ENCODE measurements at regions not wholly inside any gene's neighbourhood (a gene's known extent, or its start where the extent isn't known, plus 50 kb on each side); places are given as distances from the start of the nearest gene placed in this dataset.
"Not testable (repeated sequence)": the region's sequence is repeated elsewhere in the genome, so short reads cannot be mapped to it uniquely, and the experiment has no call there.

DNA sequence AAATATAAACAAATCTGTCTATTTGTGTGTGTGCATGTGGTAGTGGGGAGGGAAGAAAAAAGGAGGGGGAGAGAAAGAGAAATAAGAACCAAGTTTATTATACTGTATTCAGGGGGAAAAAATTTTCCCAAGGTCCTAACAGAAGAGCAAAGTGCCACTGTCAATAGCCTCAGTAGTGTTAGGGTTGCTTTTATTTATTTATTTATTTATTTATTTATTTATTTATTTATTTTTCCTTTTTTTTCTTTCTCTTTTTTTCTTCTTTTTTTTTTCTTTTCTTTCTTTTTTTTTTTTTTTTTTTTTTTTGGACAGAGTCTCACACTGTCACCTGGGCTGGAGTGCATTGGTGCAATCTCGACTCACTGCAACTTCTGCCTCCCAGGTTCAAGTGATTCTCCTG lies 352.7 kb downstream of the OR4F29 start:
- H3K36me3 ChIP-seq (ENCODE audit: control insufficient read depth in 1 of 2, insufficient read depth in 2 of 2, low read length in 2 of 2); H3K9ac ChIP-seq (ENCODE audit: low read length); H2AFZ ChIP-seq (ENCODE audit: low read depth, low read length, poor library complexity, severe bottlenecking); ATAC-seq; POLR2A ChIA-PET; H3K9me3 ChIP-seq (ENCODE audit: control insufficient read depth in 1 of 2, insufficient read depth in 1 of 2, low read depth in 1 of 2, low read length in 2 of 2); BruUV-seq (replicated peaks); H3K4me3 ChIP-seq (replicated peaks in 1 of 2; ENCODE audit: low read depth in 1 of 2, low read length in 2 of 2); H3K27ac ChIP-seq (ENCODE audit: low read depth, low read length); H4K20me1 ChIP-seq (ENCODE audit: insufficient read depth); H3K4me1 ChIP-seq (ENCODE audit: control insufficient read depth in 1 of 2, insufficient read depth in 2 of 2, low read length in 2 of 2); CTCF ChIA-PET; RAD21 ChIA-PET (ENCODE audit: low non-redundant PET in 1 of 2, low total read pairs in 2 of 2, uncharacterized antibody in 2 of 2, unreplicated experiment in 2 of 2); H3K9me2 ChIP-seq (ENCODE audit: insufficient read depth); H3K27me3 ChIP-seq (ENCODE audit: insufficient read depth, low read length); DNase-seq (ENCODE audit: low read depth, low spot score); H3K4me2 ChIP-seq (ENCODE audit: low read length); H3K79me2 ChIP-seq (ENCODE audit: insufficient read depth, low read length); intact Hi-C loops (cut with micrococcal nuclease): not testable (repeated sequence)

DNA sequence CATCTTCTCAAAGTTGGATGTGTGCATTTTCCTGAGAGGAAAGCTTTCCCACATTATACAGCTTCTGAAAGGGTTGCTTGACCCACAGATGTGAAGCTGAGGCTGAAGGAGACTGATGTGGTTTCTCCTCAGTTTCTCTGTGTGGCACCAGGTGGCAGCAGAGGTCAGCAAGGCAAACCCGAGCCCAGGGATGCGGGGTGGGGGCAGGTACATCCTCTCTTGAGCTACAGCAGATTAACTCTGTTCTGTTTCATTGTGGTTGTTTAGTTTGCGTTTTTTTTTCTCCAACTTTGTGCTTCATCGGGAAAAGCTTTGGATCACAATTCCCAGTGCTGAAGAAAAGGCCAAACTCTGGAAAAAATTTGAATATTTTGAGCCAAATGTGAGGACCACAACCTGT lies 360.2 kb downstream of the OR4F29 start:
- not testable (repeated sequence) for H3K27me3 ChIP-seq (ENCODE audit: insufficient read depth, low read length)

DNA sequence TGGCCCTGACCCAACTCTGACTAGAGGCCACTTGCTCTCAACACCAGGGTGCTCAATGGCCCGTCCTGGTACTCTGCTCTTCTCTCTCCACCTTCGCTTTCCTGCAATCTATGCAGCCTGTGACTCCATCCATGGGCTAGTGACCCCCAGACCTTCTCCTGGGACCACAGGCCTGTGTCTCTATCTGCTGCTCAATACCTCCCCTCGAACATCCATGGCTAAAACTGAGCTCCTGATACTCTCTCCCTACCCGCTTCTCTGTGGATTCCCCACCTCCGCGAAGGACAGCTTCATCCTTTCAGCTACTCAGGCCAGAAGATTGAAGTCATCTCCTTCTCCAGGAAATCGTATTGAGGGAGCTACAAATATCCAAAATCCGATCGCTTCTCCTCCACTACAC lies 363.4 kb downstream of the OR4F29 start:
- H2AFZ ChIP-seq (ENCODE audit: low read depth, low read length, poor library complexity, severe bottlenecking); ATAC-seq; H3K4me2 ChIP-seq (ENCODE audit: low read length); H3K4me3 ChIP-seq (replicated peaks in 1 of 2; ENCODE audit: low read depth in 1 of 2, low read length in 2 of 2); intact Hi-C loops (cut with micrococcal nuclease); H3K9me2 ChIP-seq (ENCODE audit: insufficient read depth); BruUV-seq (replicated peaks); H3K9me3 ChIP-seq (ENCODE audit: control insufficient read depth in 1 of 2, insufficient read depth in 1 of 2, low read depth in 1 of 2, low read length in 2 of 2); H3K9ac ChIP-seq (ENCODE audit: low read length); H3K27me3 ChIP-seq (ENCODE audit: insufficient read depth, low read length); H3K79me2 ChIP-seq (ENCODE audit: insufficient read depth, low read length); DNase-seq (ENCODE audit: low read depth, low spot score); POLR2A ChIA-PET; H4K20me1 ChIP-seq (ENCODE audit: insufficient read depth); H3K27ac ChIP-seq (ENCODE audit: low read depth, low read length); H3K4me1 ChIP-seq (ENCODE audit: control insufficient read depth in 1 of 2, insufficient read depth in 2 of 2, low read length in 2 of 2); CTCF ChIA-PET; H3K36me3 ChIP-seq (ENCODE audit: control insufficient read depth in 1 of 2, insufficient read depth in 2 of 2, low read length in 2 of 2); RAD21 ChIA-PET (ENCODE audit: low non-redundant PET in 1 of 2, low total read pairs in 2 of 2, uncharacterized antibody in 2 of 2, unreplicated experiment in 2 of 2): not testable (repeated sequence)

More for the DNA sequence above, 360.2 kb downstream of the OR4F29 start:
- CTCF ChIA-PET; H3K36me3 ChIP-seq (ENCODE audit: control insufficient read depth in 1 of 2, insufficient read depth in 2 of 2, low read length in 2 of 2); H3K79me2 ChIP-seq (ENCODE audit: insufficient read depth, low read length); H3K4me1 ChIP-seq (ENCODE audit: control insufficient read depth in 1 of 2, insufficient read depth in 2 of 2, low read length in 2 of 2); DNase-seq (ENCODE audit: low read depth, low spot score); POLR2A ChIA-PET; RAD21 ChIA-PET (ENCODE audit: low non-redundant PET in 1 of 2, low total read pairs in 2 of 2, uncharacterized antibody in 2 of 2, unreplicated experiment in 2 of 2); BruUV-seq (replicated peaks); H3K4me2 ChIP-seq (ENCODE audit: low read length); H4K20me1 ChIP-seq (ENCODE audit: insufficient read depth); H3K9me2 ChIP-seq (ENCODE audit: insufficient read depth); H3K4me3 ChIP-seq (replicated peaks in 1 of 2; ENCODE audit: low read depth in 1 of 2, low read length in 2 of 2); H3K9me3 ChIP-seq (ENCODE audit: control insufficient read depth in 1 of 2, insufficient read depth in 1 of 2, low read depth in 1 of 2, low read length in 2 of 2); H3K9ac ChIP-seq (ENCODE audit: low read length); ATAC-seq; H3K27ac ChIP-seq (ENCODE audit: low read depth, low read length); intact Hi-C loops (cut with micrococcal nuclease); H2AFZ ChIP-seq (ENCODE audit: low read depth, low read length, poor library complexity, severe bottlenecking): not testable (repeated sequence)
- peak; percentile 4; the same call in 1 of the 2 replicates for TF ChIP-seq RAD21 (IDR thresholded peaks at IDR 0.05; ENCODE audit: low read depth)
- TF ChIP-seq, protein P1, sequence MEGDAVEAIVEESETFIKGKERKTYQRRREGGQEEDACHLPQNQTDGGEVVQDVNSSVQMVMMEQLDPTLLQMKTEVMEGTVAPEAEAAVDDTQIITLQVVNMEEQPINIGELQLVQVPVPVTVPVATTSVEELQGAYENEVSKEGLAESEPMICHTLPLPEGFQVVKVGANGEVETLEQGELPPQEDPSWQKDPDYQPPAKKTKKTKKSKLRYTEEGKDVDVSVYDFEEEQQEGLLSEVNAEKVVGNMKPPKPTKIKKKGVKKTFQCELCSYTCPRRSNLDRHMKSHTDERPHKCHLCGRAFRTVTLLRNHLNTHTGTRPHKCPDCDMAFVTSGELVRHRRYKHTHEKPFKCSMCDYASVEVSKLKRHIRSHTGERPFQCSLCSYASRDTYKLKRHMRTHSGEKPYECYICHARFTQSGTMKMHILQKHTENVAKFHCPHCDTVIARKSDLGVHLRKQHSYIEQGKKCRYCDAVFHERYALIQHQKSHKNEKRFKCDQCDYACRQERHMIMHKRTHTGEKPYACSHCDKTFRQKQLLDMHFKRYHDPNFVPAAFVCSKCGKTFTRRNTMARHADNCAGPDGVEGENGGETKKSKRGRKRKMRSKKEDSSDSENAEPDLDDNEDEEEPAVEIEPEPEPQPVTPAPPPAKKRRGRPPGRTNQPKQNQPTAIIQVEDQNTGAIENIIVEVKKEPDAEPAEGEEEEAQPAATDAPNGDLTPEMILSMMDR (IDR thresholded peaks at IDR 0.05 in 2 of 3, conservative IDR thresholded peaks at IDR 0.05 in 1 of 3; ENCODE audit: borderline replicate concordance in 1 of 3, insufficient read depth in 1 of 3, low read depth in 2 of 3, low read length in 2 of 3), result peak in 2 of 3 experiments; percentile 14 to 40; a peak in 1 of 6 replicates

DNA sequence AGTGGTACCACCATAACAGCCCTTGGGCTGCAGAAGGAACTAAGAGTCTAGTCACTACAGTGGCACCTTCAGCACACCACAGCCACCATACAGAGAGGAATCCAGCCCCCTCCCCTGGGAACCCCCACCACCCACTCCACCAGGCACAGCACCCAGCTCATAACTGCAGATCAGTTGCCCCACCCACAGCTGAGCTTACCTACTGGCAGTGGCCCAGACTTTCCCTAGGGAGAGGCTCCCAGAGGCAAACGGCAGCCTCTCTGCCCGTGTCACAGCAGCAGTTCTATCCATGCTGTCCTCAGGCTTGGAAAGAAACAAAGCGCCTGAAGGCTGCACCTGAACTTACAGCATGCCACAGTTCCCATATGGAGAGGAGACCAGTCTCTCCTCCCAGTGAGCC lies 372.3 kb downstream of the OR4F29 start:
- H3K27me3 ChIP-seq (ENCODE audit: insufficient read depth, low read length); RAD21 ChIA-PET (ENCODE audit: low non-redundant PET in 1 of 2, low total read pairs in 2 of 2, uncharacterized antibody in 2 of 2, unreplicated experiment in 2 of 2); H3K9ac ChIP-seq (ENCODE audit: low read length); H3K27ac ChIP-seq (ENCODE audit: low read depth, low read length); H3K4me2 ChIP-seq (ENCODE audit: low read length); H3K79me2 ChIP-seq (ENCODE audit: insufficient read depth, low read length); intact Hi-C loops (cut with micrococcal nuclease); H3K36me3 ChIP-seq (ENCODE audit: control insufficient read depth in 1 of 2, insufficient read depth in 2 of 2, low read length in 2 of 2); ATAC-seq; BruUV-seq (replicated peaks); H3K4me1 ChIP-seq (ENCODE audit: control insufficient read depth in 1 of 2, insufficient read depth in 2 of 2, low read length in 2 of 2); H3K9me3 ChIP-seq (ENCODE audit: control insufficient read depth in 1 of 2, insufficient read depth in 1 of 2, low read depth in 1 of 2, low read length in 2 of 2); H3K9me2 ChIP-seq (ENCODE audit: insufficient read depth); DNase-seq (ENCODE audit: low read depth, low spot score); CTCF ChIA-PET; H2AFZ ChIP-seq (ENCODE audit: low read depth, low read length, poor library complexity, severe bottlenecking); POLR2A ChIA-PET; H3K4me3 ChIP-seq (replicated peaks in 1 of 2; ENCODE audit: low read depth in 1 of 2, low read length in 2 of 2); H4K20me1 ChIP-seq (ENCODE audit: insufficient read depth): not testable (repeated sequence)

All from HCT116 (cell line).